HL-60 (cell line): ENCODE measurements at regions not wholly inside any gene's neighbourhood (a gene's known extent, or its start where the extent isn't known, plus 50 kb on each side); places are given as distances from the start of the nearest gene placed in this dataset.

Experiments
- CTCF ChIP-seq: IDR thresholded peaks from one replicate; pipeline ENCODE4 v1.5.1; 2011; ENCODE audit warnings: low read length, control low read depth, inconsistent platforms; ENCODE audit not compliant: insufficient read depth
- GABPA ChIP-seq: IDR thresholded peaks from 2 replicates; pipeline ENCODE4 v1.6.1; 2012; ENCODE audit warnings: low read depth
- POLR2AphosphoS5 ChIP-seq: IDR thresholded peaks from 2 replicates; pipeline ENCODE4 v1.6.1; 2012; ENCODE audit warnings: low read depth
- REST ChIP-seq: IDR thresholded peaks from 2 replicates; pipeline ENCODE4 v1.6.1; 2012; ENCODE audit warnings: low read depth; ENCODE audit not compliant: insufficient replicate concordance

- TF ChIP-seq CTCF, result no peak
- TF ChIP-seq POLR2AphosphoS5, result no peak
- no peak for TF ChIP-seq GABPA
- no peak for TF ChIP-seq REST
Measured at GRCh38 chr15:97146929-97147870, 813.3 kb upstream of the ARRDC4 start.
